ENCODE measurements at regions not wholly inside any gene's neighbourhood (a gene's known extent, or its start where the extent isn't known, plus 50 kb on each side); places are given as distances from the start of the nearest gene placed in this dataset.

DNA sequence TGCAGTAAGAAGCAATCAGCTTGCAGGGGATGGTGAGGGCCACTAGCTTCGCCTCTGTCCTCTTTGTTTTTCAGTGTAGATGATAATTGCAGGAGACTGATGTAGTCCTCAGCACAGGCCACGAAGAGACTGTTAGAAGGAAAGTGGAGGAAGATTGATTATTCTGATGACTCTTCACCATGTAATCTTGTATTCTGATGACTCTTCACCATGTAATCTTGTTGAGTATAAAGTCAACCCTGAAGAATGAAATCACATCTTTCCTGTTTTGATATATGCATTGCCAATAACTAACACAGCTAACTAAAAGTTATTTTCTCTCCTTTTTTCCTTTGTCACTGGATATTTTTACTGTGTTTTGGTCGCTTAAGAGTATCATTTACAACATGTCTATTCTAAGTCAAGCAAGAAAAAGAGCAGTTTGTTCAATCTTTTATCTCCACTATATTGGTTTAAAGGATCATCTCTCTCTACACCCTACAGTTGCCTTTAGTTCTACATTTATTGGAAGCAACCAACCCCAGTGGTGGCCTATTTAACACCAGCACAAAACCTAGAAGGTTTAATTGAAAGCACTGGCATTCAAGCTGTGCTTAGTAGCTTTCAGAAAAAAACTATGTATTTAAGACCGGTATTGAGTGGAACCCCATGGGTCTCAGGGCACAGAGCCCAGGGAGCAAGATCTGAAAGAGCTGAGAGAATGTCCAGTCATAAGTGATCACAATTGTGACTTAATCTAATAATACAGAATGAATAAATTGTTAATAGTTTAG lies 107.2 kb upstream of the BTBD3 start:
- DNase-seq, result no peak

DNA sequence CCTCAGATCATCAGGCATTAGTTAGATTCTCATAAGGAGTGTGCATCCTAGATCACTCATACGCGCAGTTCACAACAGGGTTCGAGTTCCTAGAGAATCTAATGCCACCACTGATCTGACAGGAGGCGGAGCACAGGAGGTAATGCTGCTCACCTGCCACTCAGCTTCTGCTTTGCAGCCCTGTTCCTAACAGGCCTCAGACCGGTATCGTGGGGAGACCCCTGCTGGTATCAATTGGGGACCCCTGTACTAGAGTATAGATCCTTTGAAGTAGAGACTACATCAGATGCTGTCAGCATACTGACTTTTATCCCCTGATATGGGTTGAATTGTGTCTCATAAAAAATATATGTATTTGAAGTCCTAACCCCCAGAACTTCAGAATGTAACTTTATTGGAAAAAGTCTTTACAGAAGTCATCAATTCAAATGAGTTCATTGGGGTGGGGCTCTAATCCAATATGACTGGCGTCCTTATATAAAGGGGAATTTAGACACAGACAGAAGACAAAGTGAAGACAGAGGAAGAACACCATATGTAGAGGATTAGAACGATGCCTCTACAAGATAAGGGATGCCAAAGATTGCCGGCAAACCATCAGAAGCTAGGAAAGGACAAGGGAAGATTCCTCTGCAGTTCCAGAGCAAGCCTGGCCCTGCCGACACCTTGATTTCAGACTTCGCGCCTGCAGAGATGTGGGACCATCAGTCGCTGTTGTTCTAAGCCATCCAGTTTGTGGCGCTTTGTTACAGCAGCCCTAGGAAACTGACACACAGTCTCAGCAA lies 104.4 kb upstream of the BTBD3 start:
- DNase-seq, result no peak

DNA sequence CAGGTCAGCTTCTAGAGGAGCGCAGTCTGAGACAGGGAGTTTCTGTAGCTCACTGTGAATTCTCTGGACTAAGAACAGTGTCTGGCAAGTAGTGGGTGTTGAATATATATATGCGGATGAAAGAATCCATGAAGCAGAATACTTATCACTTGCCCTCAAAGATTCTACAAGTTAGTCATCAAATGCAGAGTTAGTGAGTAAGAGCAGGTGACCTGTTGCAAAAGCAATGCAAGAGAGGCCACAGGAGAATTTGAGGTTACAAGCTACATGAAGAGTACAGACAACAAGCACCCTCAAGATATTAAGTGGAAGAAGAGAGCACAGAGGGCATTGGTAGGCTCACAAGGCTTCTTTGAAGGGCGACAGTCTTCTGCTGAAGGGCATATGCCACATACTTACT lies 103.4 kb upstream of the BTBD3 start:
- DNase-seq, result no peak

DNA sequence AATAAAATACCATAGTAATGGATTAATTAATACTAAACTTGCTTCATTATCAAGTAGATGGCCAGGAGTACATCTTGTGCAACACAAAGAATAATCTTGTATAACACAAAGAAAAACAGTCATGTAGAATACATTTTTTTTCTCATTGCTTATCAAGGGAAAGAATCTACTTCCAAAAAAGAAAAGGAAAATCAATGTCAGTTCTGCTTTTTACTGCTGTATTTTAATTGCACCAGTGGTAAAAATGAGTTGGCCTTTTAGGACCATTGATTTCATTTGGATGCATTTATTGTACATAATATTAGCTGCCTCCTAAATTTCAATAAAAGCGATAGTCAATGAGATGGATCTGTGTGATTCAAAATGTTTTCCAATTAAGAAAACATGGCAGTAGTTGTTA lies 96.9 kb upstream of the BTBD3 start:
- no peak for DNase-seq

DNA sequence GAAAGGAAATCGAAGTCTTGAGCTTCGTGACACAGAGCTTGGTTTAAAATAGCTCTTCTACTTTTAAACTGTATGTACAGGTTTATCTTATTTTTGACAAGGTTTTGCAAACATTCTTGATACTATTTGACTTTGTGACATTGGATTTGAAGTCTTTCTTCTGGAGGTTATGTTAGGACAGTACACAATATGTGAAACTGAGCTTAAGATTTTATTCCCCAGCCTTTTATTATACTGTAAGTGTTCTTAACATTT lies 95.2 kb upstream of the BTBD3 start:
- DNase-seq, result no peak

DNA sequence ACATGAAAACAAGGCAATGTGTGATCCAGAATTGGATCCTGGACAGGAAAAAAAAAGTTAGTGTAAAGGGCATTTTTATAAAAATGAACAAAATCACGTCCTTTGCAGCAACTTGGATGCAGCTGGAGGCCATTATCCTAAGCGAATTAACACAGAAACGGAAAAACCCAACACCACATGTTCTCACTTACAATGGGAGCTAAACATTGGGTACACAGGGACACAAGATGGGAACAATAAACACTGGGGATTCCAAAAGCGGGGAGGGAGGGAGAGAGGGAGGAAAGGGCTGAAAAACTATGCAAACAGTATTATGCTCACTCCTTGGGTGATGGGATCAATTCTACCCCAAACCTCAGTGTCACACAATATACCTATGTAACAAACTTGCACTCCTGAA lies 91.4 kb upstream of the BTBD3 start:
- no peak for DNase-seq

DNA sequence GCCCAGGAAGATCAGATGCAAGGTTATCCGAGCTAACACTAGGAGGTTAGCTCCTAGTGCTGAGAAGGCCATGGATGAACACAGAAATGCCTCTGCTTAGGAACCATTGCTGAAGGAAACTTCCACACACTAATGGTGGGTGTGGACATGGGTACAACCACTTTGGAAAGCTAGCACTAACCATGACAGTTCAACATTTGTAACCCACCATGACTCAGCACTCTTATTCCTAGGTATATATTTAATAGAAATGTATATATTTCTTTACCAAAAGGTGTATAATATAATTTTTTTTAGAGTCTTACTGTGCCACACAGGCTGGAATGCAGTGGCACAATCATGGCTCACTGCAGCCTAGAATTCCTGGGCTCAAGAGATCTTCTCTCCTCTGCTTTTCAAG lies 85.3 kb upstream of the BTBD3 start:
- DNase-seq, result no peak

DNA sequence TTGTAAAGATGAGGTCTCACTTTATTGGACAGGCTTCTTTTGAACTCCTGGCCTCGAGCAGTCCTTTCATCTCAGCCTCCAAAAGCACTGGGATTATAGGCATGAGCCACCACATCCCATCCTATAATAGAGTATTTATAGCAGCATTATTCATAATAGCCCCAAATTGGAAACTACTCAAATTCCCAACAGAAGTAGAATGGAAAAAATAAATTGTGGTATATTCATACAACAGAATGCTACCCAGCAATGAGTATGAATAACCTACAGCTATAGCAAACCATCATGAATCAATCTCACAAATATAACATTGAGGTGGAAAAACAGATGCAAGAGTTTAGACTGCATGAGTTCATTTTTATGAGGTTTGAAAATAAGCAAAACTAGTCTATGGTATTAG lies 84.8 kb upstream of the BTBD3 start:
- no peak for DNase-seq

DNA sequence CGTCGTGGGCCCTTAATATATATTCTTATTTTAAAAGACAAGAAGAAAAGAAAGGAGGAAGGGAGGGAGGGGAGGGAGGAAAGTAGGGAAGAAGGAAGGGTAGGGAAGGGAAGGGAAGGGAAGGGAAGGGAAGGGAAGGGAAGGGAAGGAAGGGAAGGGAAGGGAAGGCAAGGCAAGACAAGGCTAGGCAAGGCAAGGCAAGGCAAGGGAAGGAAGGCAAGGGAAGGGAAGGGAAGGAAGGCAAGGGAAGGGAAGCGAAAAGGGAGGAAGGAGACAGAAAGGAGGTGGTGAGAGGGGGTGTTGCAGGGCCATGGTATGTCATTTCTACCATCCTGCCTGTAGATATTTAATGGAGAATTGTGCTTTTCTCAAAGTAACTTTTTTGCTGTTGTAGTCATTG lies 83.9 kb upstream of the BTBD3 start:
- no peak for DNase-seq

DNA sequence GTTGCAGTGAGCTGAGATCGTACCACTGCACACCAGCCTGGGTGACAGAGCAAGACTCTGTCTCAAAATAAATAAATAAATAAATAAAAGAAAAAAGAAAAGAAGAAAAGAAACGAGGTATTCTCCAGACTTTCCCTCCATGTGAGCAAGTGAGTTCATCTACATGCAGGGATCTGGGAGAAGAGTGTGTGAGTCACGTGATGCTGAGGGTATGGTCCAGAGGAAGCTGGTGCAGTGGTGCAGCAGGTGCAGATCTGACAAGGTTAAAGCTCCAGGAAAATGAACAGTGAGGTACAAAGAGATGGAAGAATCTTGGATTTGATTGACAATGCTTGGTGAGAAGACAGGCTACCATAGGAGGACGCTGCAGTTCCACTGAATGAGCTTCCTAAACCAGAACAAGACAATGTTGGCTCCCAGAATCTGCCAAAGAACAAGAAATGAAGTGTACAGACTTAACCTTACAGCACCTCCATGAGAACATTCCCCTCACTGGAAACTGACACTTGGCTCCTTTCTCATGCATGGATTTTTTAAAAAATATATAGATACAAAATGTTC lies 79.5 kb upstream of the BTBD3 start:
- DNase-seq, result no peak

DNA sequence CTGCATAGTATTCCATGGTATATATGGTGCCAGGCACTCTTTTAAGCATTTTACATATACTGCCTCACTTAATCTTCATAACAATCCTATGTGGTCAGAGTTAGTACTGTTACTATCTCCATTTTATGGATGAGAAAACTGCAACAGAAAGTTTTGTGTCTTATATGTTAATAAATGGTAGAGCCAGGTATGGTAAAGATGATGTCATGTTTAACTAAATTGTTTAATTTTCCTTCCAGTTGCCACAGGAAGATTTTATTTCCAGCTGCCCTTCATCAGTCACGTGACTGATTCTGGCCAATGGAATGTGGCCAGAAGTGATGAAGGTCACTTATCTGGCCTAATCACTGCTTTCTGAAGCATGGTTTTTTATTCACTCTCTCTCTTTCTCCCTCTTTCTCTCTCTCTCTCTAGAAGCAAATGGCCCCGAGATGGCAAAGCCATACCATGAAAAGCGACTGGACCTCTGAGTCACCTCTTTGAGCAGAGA lies 75.7 kb upstream of the BTBD3 start:
- DNase-seq, result no peak

DNA sequence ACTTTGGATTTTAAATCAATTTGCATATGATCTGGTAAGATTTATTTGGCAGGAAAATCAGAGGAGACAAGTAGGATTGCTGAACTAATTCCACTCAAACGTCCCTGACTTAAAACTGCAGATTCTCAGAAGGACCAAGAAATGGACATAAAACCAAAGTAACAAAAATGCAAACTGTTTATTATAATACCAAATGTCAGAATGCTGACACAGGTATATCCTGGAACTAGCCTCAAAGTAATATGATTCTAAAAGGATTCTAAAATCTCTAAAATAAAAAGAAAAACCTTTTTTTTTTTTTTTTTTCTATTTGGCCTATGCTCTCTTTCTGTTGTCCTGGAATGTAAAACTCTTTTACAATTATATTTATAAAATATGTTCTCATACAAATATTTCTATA lies 74.4 kb upstream of the BTBD3 start:
- DNase-seq, result no peak

DNA sequence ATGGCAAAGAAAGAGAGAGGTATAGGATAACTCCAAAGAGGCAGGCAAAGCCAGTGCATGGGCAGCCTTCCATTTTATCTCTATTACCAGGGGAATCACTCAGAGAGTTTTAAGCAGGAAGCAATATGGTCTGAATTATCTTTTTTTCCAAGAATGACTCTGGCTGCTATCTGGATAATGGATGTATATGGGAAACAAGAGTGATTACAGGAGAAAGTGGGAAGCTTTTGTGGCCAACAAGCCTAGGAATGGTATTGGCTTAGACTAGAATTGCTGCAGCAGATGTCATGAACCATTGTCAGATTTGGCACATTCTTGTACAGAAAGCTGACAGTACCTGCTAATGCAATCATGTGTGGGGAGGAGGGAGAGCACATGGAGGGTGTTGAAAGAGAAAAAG lies 73.0 kb upstream of the BTBD3 start:
- DNase-seq, result no peak

DNA sequence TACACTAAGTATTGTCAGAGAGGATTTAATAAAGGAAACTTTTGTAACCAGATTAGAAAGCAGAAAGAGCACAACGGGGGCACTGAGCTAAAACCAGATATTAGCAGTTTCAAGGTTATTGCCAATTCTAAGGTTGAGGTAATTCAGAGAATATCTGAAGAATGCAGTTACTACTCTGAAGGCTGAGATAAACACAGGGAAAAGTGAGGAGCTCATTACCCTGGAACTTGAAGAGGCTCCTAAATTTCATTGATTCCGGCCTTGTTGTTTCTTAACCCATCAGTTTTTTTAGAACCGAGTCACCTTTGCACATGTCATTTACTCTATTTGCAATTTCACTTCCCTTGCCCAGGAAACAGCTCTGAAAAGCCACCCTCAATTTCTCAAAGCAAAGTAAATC lies 72.4 kb upstream of the BTBD3 start:
- no peak for DNase-seq

DNA sequence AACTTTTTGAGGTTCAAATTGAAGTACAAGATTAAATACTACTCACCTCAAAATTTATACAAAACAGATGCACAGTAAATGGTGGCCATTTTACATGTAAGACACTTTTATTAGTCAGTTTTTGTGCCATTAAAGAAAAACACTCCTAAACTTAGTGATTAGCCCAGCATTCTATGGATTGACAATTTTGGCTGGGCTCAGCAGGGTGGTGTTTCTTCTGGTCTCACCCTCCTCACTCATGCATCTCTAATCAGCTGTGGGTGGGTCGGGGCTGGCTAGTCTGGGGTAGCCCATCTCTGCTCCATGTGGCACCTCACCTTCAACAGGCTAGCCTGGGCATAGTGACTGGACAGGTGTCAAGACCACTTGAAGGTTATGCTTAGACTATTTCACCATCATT lies 71.6 kb upstream of the BTBD3 start:
- DNase-seq, result no peak

DNA sequence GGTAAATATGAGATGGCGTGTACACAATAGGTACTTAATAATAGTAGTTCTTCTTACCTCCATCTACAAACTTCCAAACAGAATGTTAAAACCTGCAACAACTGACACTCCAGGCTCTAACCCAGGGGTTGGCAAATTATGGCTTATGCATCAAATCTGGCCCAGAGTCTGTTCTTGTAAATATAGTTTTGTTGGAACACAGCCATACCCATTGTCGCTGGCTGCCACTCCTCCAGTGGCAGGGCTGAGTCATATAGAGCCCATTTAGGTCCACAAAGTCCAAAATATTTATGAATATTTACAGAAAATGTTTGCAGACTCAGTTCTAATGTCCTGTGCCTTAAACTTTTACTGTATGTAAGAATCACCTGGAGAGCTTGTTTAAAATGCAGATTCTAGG lies 69.9 kb upstream of the BTBD3 start:
- DNase-seq, result peak; percentile 7

DNA sequence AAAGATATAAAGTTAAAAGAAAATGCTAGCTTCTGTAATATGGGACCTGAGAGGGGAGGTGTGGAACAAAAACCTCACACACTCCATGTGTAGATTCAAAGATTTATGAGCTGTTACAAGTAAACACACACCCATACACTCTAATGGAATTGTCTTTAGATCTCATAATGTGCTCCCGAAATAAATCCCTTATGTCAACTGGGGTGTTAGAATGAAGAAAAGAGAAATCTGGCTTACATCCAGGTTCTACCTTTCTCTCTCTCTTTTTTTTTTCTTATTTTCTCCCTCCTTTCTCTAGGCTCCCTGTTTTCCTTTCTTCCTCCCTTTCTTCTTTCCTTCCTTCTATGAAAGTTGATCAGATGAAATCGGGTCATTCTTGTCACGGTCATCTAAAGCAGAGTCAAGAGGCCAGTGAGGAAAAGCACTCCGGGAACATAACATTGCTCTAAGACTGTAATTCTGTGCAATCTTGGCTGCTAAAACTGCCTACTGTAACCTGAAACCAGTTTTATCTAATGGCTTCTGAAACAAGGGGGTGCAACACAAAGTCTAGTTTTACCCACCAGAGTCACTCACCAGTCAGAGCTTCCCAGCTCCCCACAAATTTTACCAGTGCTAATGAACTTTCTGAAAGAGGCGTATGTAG lies 68.3 kb upstream of the BTBD3 start:
- no peak for DNase-seq

DNA sequence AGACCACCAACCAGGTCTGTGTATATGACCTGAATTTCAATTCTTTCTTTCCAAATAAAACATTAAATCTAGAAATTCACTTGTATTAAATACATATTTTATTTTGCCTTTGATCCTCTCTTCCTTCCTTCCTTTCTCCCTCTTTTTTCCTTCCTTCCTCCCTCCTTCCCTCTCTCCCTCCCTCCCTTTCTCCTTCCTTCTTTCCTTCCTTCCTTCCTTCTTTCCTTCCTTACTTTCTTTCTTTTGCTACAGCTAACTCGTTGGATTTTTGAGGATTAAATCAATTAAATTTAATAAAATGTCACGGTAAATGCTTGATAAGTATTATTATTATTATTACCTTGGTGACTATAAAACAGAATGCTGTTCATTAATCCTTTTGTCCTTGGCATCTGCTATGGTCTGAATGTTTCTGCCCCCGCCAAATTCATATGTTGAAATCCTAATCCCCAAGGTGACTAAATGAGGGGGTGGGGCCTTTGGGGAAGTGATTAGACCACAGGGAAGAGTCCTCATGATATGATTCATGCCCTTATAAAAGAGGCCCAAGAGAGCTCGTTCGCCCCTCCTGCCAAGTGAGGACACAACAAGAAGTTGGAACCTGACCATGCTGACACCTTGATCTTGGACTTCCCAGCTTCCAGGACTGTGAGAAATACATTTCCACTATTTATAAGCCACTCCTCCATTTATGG lies 67.6 kb upstream of the BTBD3 start:
- DNase-seq, result no peak

DNA sequence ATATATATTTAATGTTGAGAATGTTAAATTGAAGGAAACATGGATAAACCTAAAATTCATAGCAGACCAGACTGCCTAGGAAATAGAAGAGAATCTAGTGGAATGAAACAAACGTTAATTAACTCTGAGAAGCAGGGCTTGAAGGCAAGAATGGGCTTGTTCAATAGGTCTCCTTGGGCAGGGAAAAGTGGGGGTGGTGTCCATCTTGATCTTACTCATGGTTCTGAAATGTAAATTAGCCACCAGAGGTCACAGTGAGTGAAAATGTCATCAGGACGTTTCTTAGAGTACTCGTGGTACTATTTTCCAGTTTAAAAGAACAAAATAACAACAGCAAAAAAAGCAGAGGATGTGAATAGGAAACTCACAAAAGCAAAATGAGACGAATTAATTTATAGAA lies 66.8 kb upstream of the BTBD3 start:
- no peak for DNase-seq

DNA sequence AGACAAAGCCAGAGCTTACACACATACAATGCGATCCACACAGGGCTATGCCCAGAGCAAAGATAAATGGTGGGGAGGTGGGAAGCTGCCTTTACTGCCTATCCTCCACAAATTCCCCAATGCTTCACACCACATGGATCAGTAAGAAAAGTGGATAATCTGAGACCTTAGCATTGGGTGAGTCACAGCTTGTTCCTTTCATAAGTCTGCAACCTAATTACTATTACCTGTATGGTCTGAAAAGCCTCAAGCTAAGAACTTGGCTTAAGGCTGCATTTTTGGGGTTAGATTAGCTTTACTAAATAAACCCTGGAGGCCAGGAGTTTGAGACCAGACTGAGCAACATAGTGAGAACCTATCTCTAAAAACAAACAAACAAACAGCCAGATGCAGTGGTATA lies 66.0 kb upstream of the BTBD3 start:
- no peak for DNase-seq

DNA sequence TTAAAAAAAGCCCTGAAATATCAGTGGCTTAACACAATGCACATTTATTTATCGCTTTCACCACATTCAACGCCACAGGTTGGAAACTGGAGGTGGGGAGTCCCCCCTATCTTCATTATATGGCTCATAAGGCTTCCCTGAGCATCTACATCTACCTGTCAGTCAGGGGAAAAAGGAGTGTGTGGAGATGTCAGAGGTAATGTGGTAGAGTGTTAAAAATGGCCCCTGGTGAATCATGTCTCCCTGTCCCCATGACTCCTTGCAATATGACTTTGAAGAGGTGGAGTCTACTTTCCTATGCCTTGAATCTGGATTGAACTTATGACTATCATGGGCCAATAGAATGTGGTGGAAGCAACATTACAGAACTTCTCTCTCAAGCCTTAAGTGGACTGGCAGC lies 65.5 kb upstream of the BTBD3 start:
- DNase-seq, result no peak

DNA sequence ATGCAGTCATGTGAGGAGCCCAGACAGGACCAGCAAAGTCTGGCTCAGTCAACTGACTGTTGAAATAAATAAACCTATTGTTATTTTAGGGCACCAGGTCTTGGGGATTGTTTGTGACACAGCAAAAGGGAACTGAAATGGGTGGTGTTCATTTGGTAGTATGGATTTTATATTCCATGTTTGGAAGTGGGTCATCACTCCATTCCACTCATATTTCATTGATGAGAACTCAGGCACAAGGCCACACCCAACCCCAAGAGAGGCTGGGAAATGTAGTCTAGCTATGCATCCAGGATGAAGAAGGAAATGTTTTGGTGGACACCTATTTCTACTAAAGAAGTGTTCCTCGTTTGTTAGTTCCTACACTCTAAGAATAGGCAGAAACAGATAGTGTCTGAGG lies 64.9 kb upstream of the BTBD3 start:
- DNase-seq, result no peak

DNA sequence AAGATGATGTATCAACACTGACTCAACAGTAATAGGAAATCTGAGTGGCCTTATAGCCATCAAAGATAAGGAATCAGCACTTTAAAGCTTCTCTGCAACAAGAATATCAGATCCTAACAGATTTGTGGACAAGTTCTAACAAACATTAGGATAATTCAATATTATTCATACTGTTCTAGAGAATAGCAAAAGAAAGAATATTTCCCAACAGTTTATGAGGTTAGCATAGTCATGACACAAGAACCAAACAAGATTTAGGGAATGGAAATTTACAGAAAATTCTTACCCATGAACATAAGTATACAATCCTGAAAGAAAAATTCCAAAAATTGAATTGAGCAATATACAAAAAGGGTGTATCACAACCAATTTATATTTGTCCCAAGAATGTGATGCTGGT lies 64.3 kb upstream of the BTBD3 start:
- DNase-seq, result no peak

Measured in dermis blood vessel endothelial cell (primary cell).